Neuron (in vitro differentiated cells): ENCODE measurements at regions not wholly inside any gene's neighbourhood (a gene's known extent, or its start where the extent isn't known, plus 50 kb on each side); places are given as distances from the start of the nearest gene placed in this dataset.

Experiments
- H2AFZ ChIP-seq: one replicate; pipeline ENCODE4 v1.6.1; 2013; ENCODE audit warnings: low read depth, mild to moderate bottlenecking, inconsistent platforms, low read length, moderate library complexity
- H3K27me3 ChIP-seq: one replicate; pipeline ENCODE4 v1.6.1; 2013; ENCODE audit warnings: low read length; ENCODE audit not compliant: insufficient read depth
- H3K36me3 ChIP-seq: one replicate; pipeline ENCODE4 v1.6.1; 2013; ENCODE audit warnings: low read length; ENCODE audit not compliant: insufficient read depth
- H3K4me1 ChIP-seq: one replicate; pipeline ENCODE4 v1.6.1; 2013; ENCODE audit warnings: low read length; ENCODE audit not compliant: insufficient read depth
- H3K4me3 ChIP-seq: 2 replicates; pipeline ENCODE4 v1.5.1; 2013; ENCODE audit warnings: mild to moderate bottlenecking, low read length, moderate library complexity
- H3K9me3 ChIP-seq: one replicate; pipeline ENCODE4 v1.6.1; 2013; ENCODE audit warnings: low read length

DNA sequence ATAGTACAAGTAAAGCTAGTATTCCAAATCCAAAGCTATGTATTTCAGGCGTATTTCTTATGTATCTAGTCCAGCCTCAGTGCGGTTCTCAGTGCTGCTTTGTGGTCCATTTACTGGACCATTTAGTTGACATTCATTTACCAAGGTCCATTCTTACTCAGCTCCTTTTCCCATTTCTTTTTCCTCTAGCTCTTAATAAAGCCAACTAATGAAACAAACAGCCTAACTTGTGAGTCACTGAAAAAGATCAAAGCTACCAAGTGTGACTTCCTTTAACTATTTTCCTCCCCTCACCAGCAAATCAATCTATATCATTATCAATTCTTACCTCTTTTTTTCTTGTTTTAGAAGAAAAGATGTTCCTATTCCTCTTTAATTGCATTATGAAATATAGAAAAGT, 64.0 kb downstream of the CYB561 start:
- no peaks in the 10 kb centered on the region for H3K9me3 ChIP-seq
- no peaks in the 10 kb centered on the region for H3K4me1 ChIP-seq
- H2AFZ ChIP-seq = no peak overlapping the region
- no peaks in the 10 kb centered on the region for H3K27me3 ChIP-seq
- peaks cover 33% of the 10 kb centered on the region for H3K36me3 ChIP-seq
- no peak overlapping the region for H3K4me3 ChIP-seq
